Stimulated activated CD8-positive, alpha-beta memory T cell treated with anti-CD3 and anti-CD28 coated beads, Interleukin-15, amount 100 ng/mL, for 1 hour (primary cell): ENCODE measurements at regions not wholly inside any gene's neighbourhood (a gene's known extent, or its start where the extent isn't known, plus 50 kb on each side); places are given as distances from the start of the nearest gene placed in this dataset.

ENCODE experiments used
- DNase-seq: peaks from one replicate; pipeline ENCODE4 v3.0.0-alpha.2; 2020; ENCODE audit warnings: low read depth

GRCh38 chr2:41853427-41854191 is 194.2 kb upstream of the PKDCC start:
- DNase-seq = no peak

- DNase-seq = no peak
Observed at GRCh38 chr2:41854227-41854626, 193.6 kb upstream of the PKDCC start.

- DNase-seq = no peak
Observed at GRCh38 chr2:41856946-41857345, 190.9 kb upstream of the PKDCC start.

- no peak for DNase-seq
Observed at GRCh38 chr2:41859615-41860514, 188.0 kb upstream of the PKDCC start.

- no peak for DNase-seq
Observed at GRCh38 chr2:41863062-41863461, 184.8 kb upstream of the PKDCC start.

GRCh38 chr2:41865263-41865662 is 182.6 kb upstream of the PKDCC start:
- DNase-seq = no peak

GRCh38 chr2:41867553-41867952 is 180.3 kb upstream of the PKDCC start:
- DNase-seq = no peak

GRCh38 chr2:41869542-41870264 is 178.1 kb upstream of the PKDCC start:
- peak; percentile 48 for DNase-seq

- no peak for DNase-seq
Observed at GRCh38 chr2:41870265-41870585, 177.6 kb upstream of the PKDCC start.

- no peak for DNase-seq
Observed at GRCh38 chr2:41871080-41871479, 176.7 kb upstream of the PKDCC start.

GRCh38 chr2:41872646-41873045 is 175.2 kb upstream of the PKDCC start:
- no peak for DNase-seq

- no peak for DNase-seq
Observed at GRCh38 chr2:41873102-41874031, 174.5 kb upstream of the PKDCC start.

- DNase-seq = no peak
Observed at GRCh38 chr2:41877114-41877678, 170.6 kb upstream of the PKDCC start.

GRCh38 chr2:41878056-41878455 is 169.8 kb upstream of the PKDCC start:
- no peak for DNase-seq

- no peak for DNase-seq
Observed at GRCh38 chr2:41878716-41879234, 169.0 kb upstream of the PKDCC start.

- DNase-seq = no peak
Observed at GRCh38 chr2:41879235-41879916, 168.4 kb upstream of the PKDCC start.

GRCh38 chr2:41880561-41881243 is 167.1 kb upstream of the PKDCC start:
- no peak for DNase-seq

GRCh38 chr2:41881249-41881648 is 166.6 kb upstream of the PKDCC start:
- DNase-seq = no peak

- no peak for DNase-seq
Observed at GRCh38 chr2:41884718-41885117, 163.1 kb upstream of the PKDCC start.

- no peak for DNase-seq
Observed at GRCh38 chr2:41886145-41886664, 161.6 kb upstream of the PKDCC start.
